ENCODE measurements at regions not wholly inside any gene's neighbourhood (a gene's known extent, or its start where the extent isn't known, plus 50 kb on each side); places are given as distances from the start of the nearest gene placed in this dataset.

- Histone ChIP-seq H3K36me3 (no peaks in the 10 kb centered on the region), H3K27me3 (no peaks in the 10 kb centered on the region), H3K27ac (no peak overlapping the region), H3K9me3 (no peaks in the 10 kb centered on the region), H3K4me3 (no peak overlapping the region), H3K4me1 (no peaks in the 10 kb centered on the region)
- TF ChIP-seq POLR2A (IDR thresholded peaks at IDR 0.05) (no peak), CTCF (IDR thresholded peaks at IDR 0.05) (no peak)
- DNase-seq: no peak
Measured at GRCh38 chr12:67152451-67152850, 116.7 kb upstream of the CAND1 start.

DNA sequence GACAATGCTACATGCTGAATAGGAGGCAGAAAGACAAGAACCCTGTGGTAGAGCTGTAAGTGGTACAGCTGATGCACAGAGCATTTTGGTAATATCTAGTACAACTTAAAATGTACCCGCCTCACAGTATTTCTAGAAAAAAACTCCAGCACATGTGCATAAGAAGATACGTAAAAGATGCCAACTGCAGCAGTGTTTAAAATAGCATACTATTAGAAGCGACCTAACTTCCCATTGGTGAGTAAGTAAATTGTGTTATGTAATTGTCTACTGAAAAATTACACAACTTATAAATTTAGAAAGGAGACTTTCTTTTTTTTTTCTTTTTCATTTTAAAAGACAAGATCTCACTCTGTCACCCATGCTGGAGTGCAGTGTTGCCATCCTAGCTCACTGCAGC, 114.3 kb upstream of the CAND1 start:
- H3K36me3 ChIP-seq: no peaks in the 10 kb centered on the region
- H3K27me3 ChIP-seq: no peaks in the 10 kb centered on the region
- no peaks in the 10 kb centered on the region for H3K9me3 ChIP-seq
- no peak for TF ChIP-seq POLR2A (IDR thresholded peaks at IDR 0.05)
- TF ChIP-seq CTCF (IDR thresholded peaks at IDR 0.05): no peak
- H3K27ac ChIP-seq: no peak overlapping the region
- no peak overlapping the region for H3K4me3 ChIP-seq
- DNase-seq: no peak
- H3K4me1 ChIP-seq: no peaks in the 10 kb centered on the region

GRCh38 chr12:67155863-67156262, 113.3 kb upstream of the CAND1 start:
- TF ChIP-seq CTCF (IDR thresholded peaks at IDR 0.05): no peak
- TF ChIP-seq POLR2A (IDR thresholded peaks at IDR 0.05): no peak
- Histone ChIP-seq H3K4me1 (no peaks in the 10 kb centered on the region), H3K27ac (no peak overlapping the region), H3K27me3 (no peaks in the 10 kb centered on the region), H3K4me3 (no peak overlapping the region), H3K36me3 (no peaks in the 10 kb centered on the region), H3K9me3 (no peaks in the 10 kb centered on the region)
- DNase-seq: no peak

- DNase-seq: peak in 1 of 3 donors; percentile 64
- TF ChIP-seq POLR2A (IDR thresholded peaks at IDR 0.05) (no peak), CTCF (IDR thresholded peaks at IDR 0.05) (peak in 4 of 6 experiments; percentile 43 to 58 (median 50))
Measured at GRCh38 chr12:67161322-67161918, 107.7 kb upstream of the CAND1 start.

GRCh38 chr12:67173258-67173657, 95.9 kb upstream of the CAND1 start:
- TF ChIP-seq POLR2A (IDR thresholded peaks at IDR 0.05) (no peak), CTCF (IDR thresholded peaks at IDR 0.05) (no peak)
- DNase-seq: no peak
- Histone ChIP-seq H3K4me1 (no peaks in the 10 kb centered on the region), H3K4me3 (no peak overlapping the region), H3K36me3 (no peaks in the 10 kb centered on the region), H3K9me3 (no peaks in the 10 kb centered on the region), H3K27ac (no peak overlapping the region), H3K27me3 (no peaks in the 10 kb centered on the region)

More at GRCh38 chr12:67161322-67161918, 107.7 kb upstream of the CAND1 start:
- Histone ChIP-seq H3K27me3 (no peaks in the 10 kb centered on the region), H3K9me3 (no peaks in the 10 kb centered on the region), H3K27ac (no peak overlapping the region), H3K4me3 (no peak overlapping the region), H3K4me1 (no peaks in the 10 kb centered on the region), H3K36me3 (no peaks in the 10 kb centered on the region)

DNA sequence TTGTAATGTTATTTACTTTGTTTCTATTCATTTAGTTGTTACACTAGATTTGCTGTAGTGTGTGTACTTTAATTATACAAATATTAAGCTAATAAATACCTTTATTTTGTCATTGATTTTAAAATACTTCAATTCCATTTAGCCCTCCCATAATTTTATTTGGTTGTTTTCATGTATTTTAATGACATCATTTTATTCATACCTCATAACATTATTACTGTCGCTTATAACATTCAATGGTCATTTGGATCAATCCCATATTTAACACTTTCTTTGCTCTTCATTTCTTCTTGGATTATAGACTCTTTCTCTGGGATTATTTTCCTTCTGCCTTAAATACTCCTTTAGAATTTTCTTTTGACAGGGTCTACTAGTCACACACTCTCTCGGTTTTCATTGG, 86.6 kb upstream of the CAND1 start:
- Histone ChIP-seq H3K27ac (no peak overlapping the region), H3K36me3 (no peaks in the 10 kb centered on the region), H3K27me3 (no peaks in the 10 kb centered on the region), H3K4me1 (no peaks in the 10 kb centered on the region), H3K9me3 (no peaks in the 10 kb centered on the region), H3K4me3 (no peak overlapping the region)
- TF ChIP-seq CTCF (IDR thresholded peaks at IDR 0.05) (no peak), POLR2A (IDR thresholded peaks at IDR 0.05) (no peak)
- DNase-seq: no peak

Data from Peyer's patch (tissue), 4 donors.